Globus pallidus (tissue), 1 donor: ENCODE measurements at regions not wholly inside any gene's neighbourhood (a gene's known extent, or its start where the extent isn't known, plus 50 kb on each side); places are given as distances from the start of the nearest gene placed in this dataset.
"Not testable (repeated sequence)": the region's sequence is repeated elsewhere in the genome, so short reads cannot be mapped to it uniquely, and the experiment has no call there.

Experiments used
- DNase-seq: peaks from one replicate; pipeline ENCODE4 v3.0.0-alpha.2; 2015; ENCODE audit warnings: low spot score

- DNase-seq: no peak
Measured at GRCh38 chr7:8314566-8314965, 52.6 kb upstream of the ICA1 start.

- no peak for DNase-seq
Measured at GRCh38 chr7:8319115-8319514, 57.1 kb upstream of the ICA1 start.

GRCh38 chr7:8320174-8320573 lies 58.2 kb upstream of the ICA1 start:
- DNase-seq: no peak

GRCh38 chr7:8321312-8321711 lies 59.3 kb upstream of the ICA1 start:
- DNase-seq: no peak

- DNase-seq: no peak
Measured at GRCh38 chr7:8322667-8323066, 60.7 kb upstream of the ICA1 start.

GRCh38 chr7:8325067-8325466 lies 63.1 kb upstream of the ICA1 start:
- DNase-seq: no peak

- DNase-seq: no peak
Measured at GRCh38 chr7:8327199-8327598, 65.2 kb upstream of the ICA1 start.

- DNase-seq: no peak
Measured at GRCh38 chr7:8338206-8338605, 76.2 kb upstream of the ICA1 start.

GRCh38 chr7:8343556-8343955 lies 81.6 kb upstream of the ICA1 start:
- DNase-seq: peak; percentile 42

GRCh38 chr7:8347395-8347794 lies 85.4 kb upstream of the ICA1 start:
- DNase-seq: not testable (repeated sequence)

- DNase-seq: not testable (repeated sequence)
Measured at GRCh38 chr7:8351654-8352053, 81.8 kb upstream of the NXPH1 start.

GRCh38 chr7:8353991-8354390 lies 79.4 kb upstream of the NXPH1 start:
- DNase-seq: no peak

GRCh38 chr7:8354503-8354902 lies 78.9 kb upstream of the NXPH1 start:
- no peak for DNase-seq

- no peak for DNase-seq
Measured at GRCh38 chr7:8356071-8356470, 77.3 kb upstream of the NXPH1 start.

- DNase-seq: no peak
Measured at GRCh38 chr7:8357536-8357935, 75.9 kb upstream of the NXPH1 start.

GRCh38 chr7:8360564-8361153 lies 72.8 kb upstream of the NXPH1 start:
- no peak for DNase-seq

- no peak for DNase-seq
Measured at GRCh38 chr7:8362723-8363369, 70.6 kb upstream of the NXPH1 start.

- no peak for DNase-seq
Measured at GRCh38 chr7:8363407-8364015, 69.9 kb upstream of the NXPH1 start.

- peak; percentile 66 for DNase-seq
Measured at GRCh38 chr7:8365499-8366110, 67.8 kb upstream of the NXPH1 start.

- DNase-seq: not testable (repeated sequence)
Measured at GRCh38 chr7:8368007-8368406, 65.4 kb upstream of the NXPH1 start.

GRCh38 chr7:8371742-8372141 lies 61.7 kb upstream of the NXPH1 start:
- no peak for DNase-seq

GRCh38 chr7:8373851-8374250 lies 59.6 kb upstream of the NXPH1 start:
- no peak for DNase-seq

GRCh38 chr7:8378349-8379019 lies 54.9 kb upstream of the NXPH1 start:
- peak; percentile 64 for DNase-seq
